ENCODE measurements at regions not wholly inside any gene's neighbourhood (a gene's known extent, or its start where the extent isn't known, plus 50 kb on each side); places are given as distances from the start of the nearest gene placed in this dataset.

- DNase-seq (ENCODE audit: low spot score, unreplicated experiment): no peak
- Mint-ChIP-seq H3K4me1 (ENCODE audit: low read depth) (no peaks in the 10 kb centered on the region), H3K36me3 (ENCODE audit: insufficient read depth) (no peaks in the 10 kb centered on the region), H3K4me3 (ENCODE audit: low read depth) (no peak overlapping the region), H3K27me3 (no peaks in the 10 kb centered on the region), H3K27ac (no peak overlapping the region), H3K9me3 (ENCODE audit: low read depth) (no peaks in the 10 kb centered on the region)
- no peak for TF ChIP-seq CTCF (IDR thresholded peaks at IDR 0.05; ENCODE audit: unreplicated experiment)
Measured at GRCh38 chr6:25024821-25025220, 89.1 kb upstream of the RIPOR2 start.

DNA sequence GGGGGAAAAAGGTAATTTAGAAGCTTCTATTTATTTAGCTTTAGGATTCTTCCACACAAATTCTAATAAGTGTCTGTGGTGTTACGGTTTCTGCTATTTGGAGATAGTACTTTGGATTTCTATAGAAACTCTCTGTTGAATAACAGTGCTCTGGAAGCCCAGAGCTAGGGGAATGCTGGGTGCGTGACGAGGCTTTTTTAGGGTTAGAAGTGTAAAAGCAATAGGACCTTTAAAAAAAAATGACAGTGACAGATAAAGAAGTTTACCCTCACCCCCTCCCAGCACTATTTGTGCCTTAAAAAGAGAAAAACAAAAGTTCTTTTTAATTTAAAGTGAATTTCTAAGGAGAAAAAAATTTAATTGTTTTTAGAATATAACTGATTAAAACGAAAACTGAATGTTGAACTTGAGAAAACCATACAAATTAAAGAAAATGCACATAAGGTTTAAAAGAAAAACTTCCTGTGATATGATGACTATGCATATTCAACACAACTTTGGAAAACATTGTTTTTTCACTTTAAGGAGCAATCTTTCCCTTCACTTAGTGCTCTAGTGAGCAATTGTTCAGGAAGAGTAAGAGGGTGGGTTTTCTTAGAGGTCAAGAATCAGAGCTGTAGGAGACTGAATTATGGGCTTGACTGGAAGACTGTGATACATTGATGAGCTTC, 89.6 kb upstream of the RIPOR2 start:
- no peak for TF ChIP-seq CTCF (IDR thresholded peaks at IDR 0.05; ENCODE audit: unreplicated experiment)
- Mint-ChIP-seq H3K9me3 (ENCODE audit: low read depth) (no peaks in the 10 kb centered on the region), H3K27ac (no peak overlapping the region), H3K4me1 (ENCODE audit: low read depth) (no peaks in the 10 kb centered on the region), H3K36me3 (ENCODE audit: insufficient read depth) (no peaks in the 10 kb centered on the region), H3K27me3 (no peaks in the 10 kb centered on the region), H3K4me3 (ENCODE audit: low read depth) (no peak overlapping the region)
- DNase-seq (ENCODE audit: low spot score, unreplicated experiment): no peak

- no peaks in the 10 kb centered on the region for H3K9me3 Mint-ChIP-seq (ENCODE audit: low read depth)
- TF ChIP-seq CTCF (IDR thresholded peaks at IDR 0.05; ENCODE audit: unreplicated experiment): no peak
Measured at GRCh38 chr6:25025919-25026301, 90.2 kb upstream of the RIPOR2 start.

GRCh38 chr6:25026723-25027122, 91.0 kb upstream of the RIPOR2 start:
- Mint-ChIP-seq H3K36me3 (ENCODE audit: insufficient read depth) (no peaks in the 10 kb centered on the region), H3K27ac (no peak overlapping the region), H3K4me3 (ENCODE audit: low read depth) (no peak overlapping the region), H3K27me3 (no peaks in the 10 kb centered on the region), H3K9me3 (ENCODE audit: low read depth) (no peaks in the 10 kb centered on the region), H3K4me1 (ENCODE audit: low read depth) (no peaks in the 10 kb centered on the region)
- DNase-seq (ENCODE audit: low spot score, unreplicated experiment): no peak
- TF ChIP-seq CTCF (IDR thresholded peaks at IDR 0.05; ENCODE audit: unreplicated experiment): no peak

More at GRCh38 chr6:25025919-25026301, 90.2 kb upstream of the RIPOR2 start:
- Mint-ChIP-seq H3K4me1 (ENCODE audit: low read depth) (no peaks in the 10 kb centered on the region), H3K4me3 (ENCODE audit: low read depth) (no peak overlapping the region), H3K27ac (no peak overlapping the region), H3K27me3 (no peaks in the 10 kb centered on the region), H3K36me3 (ENCODE audit: insufficient read depth) (no peaks in the 10 kb centered on the region)
- DNase-seq (ENCODE audit: low spot score, unreplicated experiment): no peak

DNA sequence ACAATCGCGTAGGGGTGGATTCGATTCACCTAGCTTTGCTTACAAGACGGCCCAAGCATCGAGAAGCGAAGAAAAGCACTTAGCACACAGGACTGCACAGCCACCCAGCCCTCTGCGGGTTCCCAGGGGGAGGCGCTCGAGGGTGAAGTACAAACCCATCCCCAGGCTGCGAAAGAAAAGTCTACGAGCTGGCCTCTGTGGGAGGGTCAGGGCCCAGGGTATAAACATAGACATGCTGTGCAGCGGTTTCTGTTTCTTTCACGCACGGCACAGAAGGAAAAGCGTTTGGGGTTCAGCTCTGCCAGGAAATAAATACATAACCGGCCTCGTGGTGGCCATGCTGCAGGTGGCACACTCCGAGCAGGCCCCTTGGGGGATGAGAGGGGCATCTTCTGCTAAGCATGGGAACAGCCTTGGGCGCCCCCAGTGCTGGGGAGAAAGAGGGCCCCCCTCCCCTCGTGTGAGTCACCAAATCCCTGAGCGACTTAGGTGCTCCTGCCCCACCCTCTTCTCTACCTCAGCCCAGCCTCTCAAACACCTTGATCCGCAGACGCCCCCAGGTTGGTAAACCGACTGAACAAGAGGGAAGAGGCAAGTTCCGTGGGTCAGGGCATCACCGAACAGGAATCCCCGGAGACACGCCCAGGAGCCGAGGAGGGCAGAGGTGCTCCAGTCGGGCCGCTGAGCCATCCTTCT, 91.6 kb upstream of the RIPOR2 start:
- no peak for TF ChIP-seq CTCF (IDR thresholded peaks at IDR 0.05; ENCODE audit: unreplicated experiment)
- Mint-ChIP-seq H3K27me3 (no peaks in the 10 kb centered on the region), H3K9me3 (ENCODE audit: low read depth) (no peaks in the 10 kb centered on the region), H3K4me1 (ENCODE audit: low read depth) (no peaks in the 10 kb centered on the region), H3K36me3 (ENCODE audit: insufficient read depth) (no peaks in the 10 kb centered on the region), H3K4me3 (ENCODE audit: low read depth) (no peak overlapping the region), H3K27ac (no peak overlapping the region)
- no peak for DNase-seq (ENCODE audit: low spot score, unreplicated experiment)
